T-cell (primary cell): ENCODE measurements at regions not wholly inside any gene's neighbourhood (a gene's known extent, or its start where the extent isn't known, plus 50 kb on each side); places are given as distances from the start of the nearest gene placed in this dataset.

Source experiments
- ATAC-seq, 4 experiments: fragments of 200-7000 bp in 3 of 4; fragments of 150-1000 bp in 1 of 4; cut with Tn5 transposase; replicated peaks in 1 of 4; 1 replicate in 3 of 4; 2 replicates in 1 of 4; pipeline ENCODE4 v1.10.0; 2021; ENCODE audit warnings: moderate library complexity in 3 of 4, mild to moderate bottlenecking in 2 of 4, moderate number of reproducible peaks in 1 of 4
- CTCF ChIA-PET, 2 donors: fragments of 300-600 bp; sonication (Branson Sonifier 250); formaldehyde crosslinking; loops; one replicate each; lab custom pipeline; 2022; ENCODE audit warnings: antibody characterized with exemption in 2 of 2; lab: Charles Lee
- POLR2A ChIA-PET, 2 donors: fragments of 300-600 bp; sonication (Branson Sonifier 250); formaldehyde crosslinking; loops; one replicate each; lab custom pipeline; 2022; ENCODE audit warnings: antibody characterized with exemption in 2 of 2; lab: Charles Lee
- DNase-seq, 35 experiments: peaks; one replicate each; pipeline versions ENCODE4 v3.0.0 to v3.0.0-alpha.2; 2013 to 2023
- H3K27ac ChIP-seq: one replicate; pipeline ENCODE4 v1.5.1; 2013; ENCODE audit warnings: low read length
- H3K27me3 ChIP-seq, 2 experiments: replicated peaks in 1 of 2; 1 replicate in 1 of 2; 2 replicates in 1 of 2; pipeline versions ENCODE4 v1.6.1 to v1.7.0; 2013; ENCODE audit warnings: low read length in 1 of 2, mixed read lengths in 1 of 2; ENCODE audit not compliant: control insufficient read depth in 2 of 2, insufficient read depth in 2 of 2; ENCODE audit errors: extremely low read depth in 1 of 2
- H3K36me3 ChIP-seq, 2 donors: 1 replicate in 1 of 2; 2 replicates in 1 of 2; pipeline versions ENCODE4 v1.6.1 to v1.7.0; 2013; ENCODE audit warnings: low read length in 1 of 2; ENCODE audit not compliant: control insufficient read depth in 2 of 2, insufficient read depth in 1 of 2; ENCODE audit errors: extremely low read depth in 1 of 2
- H3K4me1 ChIP-seq, 2 experiments: 1 replicate in 1 of 2; 2 replicates in 1 of 2; pipeline versions ENCODE4 v1.6.1 to v1.7.0; 2013; ENCODE audit warnings: low read length in 2 of 2, mixed read lengths in 1 of 2; ENCODE audit not compliant: insufficient read depth in 2 of 2, control insufficient read depth in 1 of 2; ENCODE audit errors: extremely low read depth in 1 of 2
- H3K4me3 ChIP-seq, 2 donors: 1 replicate in 1 of 2; 2 replicates in 1 of 2; pipeline versions ENCODE4 v1.5.1 to v1.7.0; 2013; ENCODE audit warnings: mild to moderate bottlenecking in 2 of 2, low read length in 1 of 2, moderate library complexity in 1 of 2; ENCODE audit not compliant: control insufficient read depth in 1 of 2; ENCODE audit errors: extremely low read depth in 1 of 2
- H3K9me3 ChIP-seq: 2 replicates; pipeline ENCODE4 v1.7.0; 2013
- H3K27ac Mint-ChIP-seq, 2 donors: one replicate each; pipeline ENCODE4 v1.8.0; 2020 to 2021; ENCODE audit warnings: mild to moderate bottlenecking in 2 of 2, mixed read lengths in 2 of 2
- H3K27me3 Mint-ChIP-seq, 2 donors: one replicate each; pipeline ENCODE4 v1.8.0; 2021 to 2022; ENCODE audit warnings: mixed read lengths in 2 of 2
- H3K36me3 Mint-ChIP-seq: one replicate; pipeline ENCODE4 v1.8.0; 2021; ENCODE audit warnings: mixed read lengths
- H3K4me1 Mint-ChIP-seq, 3 donors: one replicate each; pipeline ENCODE4 v1.8.0; 2020 to 2022; ENCODE audit warnings: mixed read lengths in 3 of 3, mild to moderate bottlenecking in 1 of 3
- H3K4me3 Mint-ChIP-seq, 3 donors: one replicate each; pipeline ENCODE4 v1.8.0; 2020 to 2022; ENCODE audit warnings: mild to moderate bottlenecking in 3 of 3, mixed read lengths in 3 of 3, moderate library complexity in 3 of 3
- H3K9me3 Mint-ChIP-seq, 3 donors: one replicate each; pipeline ENCODE4 v1.8.0; 2020 to 2022; ENCODE audit warnings: mixed read lengths in 3 of 3
- WGBS: methylation state at CpG from one replicate; pipeline ENCODE4 v1.1.5; 2013; ENCODE audit warnings: missing lambda C conversion rate; ENCODE audit not compliant: insufficient coverage; 5-methylcytosine and 5-hydroxymethylcytosine counted together

DNA sequence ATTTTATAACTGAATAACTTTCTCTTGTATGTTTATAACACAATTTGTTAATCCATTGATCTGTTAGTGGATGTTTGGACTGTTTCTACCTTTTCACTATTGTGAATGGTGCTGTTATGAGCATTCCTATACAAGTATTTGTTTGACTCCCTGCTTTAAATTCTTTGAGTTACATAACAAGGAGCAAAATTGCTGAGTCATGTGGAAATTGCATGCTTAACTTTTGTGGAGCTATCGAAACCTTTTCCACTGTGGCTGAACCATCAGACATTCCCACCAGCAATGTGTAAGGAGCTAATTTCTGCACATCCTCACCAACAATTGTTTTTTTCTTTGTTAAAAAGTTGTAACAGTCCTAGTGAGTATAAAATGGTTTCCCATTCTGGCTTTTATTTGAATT lies 415.5 kb downstream of the CBLN2 start:
- Mint-ChIP-seq H3K4me3 (no peak overlapping the region), H3K4me1 (no peaks in the 10 kb centered on the region), H3K9me3 (peaks cover 4 to 11% (median 7%) of the 10 kb centered on the region in 3 donors), H3K27me3 (no peaks in the 10 kb centered on the region), H3K27ac (no peak overlapping the region), H3K36me3 (no peaks in the 10 kb centered on the region)
- ATAC-seq (no peak), DNase-seq (no peak)
- no peaks in the 10 kb centered on the region for H3K27me3 ChIP-seq
- H3K9me3 ChIP-seq = no peaks in the 10 kb centered on the region
- CTCF ChIA-PET = no interaction called here
- POLR2A ChIA-PET = no interaction called here
- WGBS = no CpG with 5 or more reads among the region's 1 CpG
- no peaks in the 10 kb centered on the region for H3K36me3 ChIP-seq
- H3K4me3 ChIP-seq = no peak overlapping the region
- H3K4me1 ChIP-seq = no peaks in the 10 kb centered on the region
- H3K27ac ChIP-seq = no peak overlapping the region

- H3K36me3 ChIP-seq = no peaks in the 10 kb centered on the region
- DNase-seq = no peak
- CTCF ChIA-PET = no interaction called here
These were observed 422.0 kb downstream of the CBLN2 start for GRCh38 chr18:72122103-72122502.

DNA sequence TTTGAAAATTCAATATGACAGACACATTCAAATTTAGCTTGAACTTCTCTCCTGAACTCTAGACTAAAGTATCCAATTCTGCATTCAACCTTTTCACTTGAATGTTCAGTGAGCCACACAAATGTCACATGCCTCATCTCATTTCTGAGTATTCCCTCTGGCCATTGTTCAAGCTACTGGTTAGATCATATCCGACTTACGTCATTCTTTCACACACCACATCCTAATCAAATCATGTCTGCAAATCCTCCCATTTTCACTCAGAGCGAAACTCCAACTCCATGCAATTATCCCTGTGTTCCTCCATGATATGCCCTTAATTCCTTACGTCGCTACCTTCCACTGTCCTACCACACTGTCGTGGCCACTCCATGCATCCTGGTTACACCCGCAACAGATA lies 425.1 kb downstream of the CBLN2 start:
- Mint-ChIP-seq H3K4me1 (no peaks in the 10 kb centered on the region), H3K27ac (no peak overlapping the region), H3K36me3 (no peaks in the 10 kb centered on the region), H3K9me3 (peaks cover 0 to 6% (median 2%) of the 10 kb centered on the region in 3 donors), H3K4me3 (no peak overlapping the region), H3K27me3 (no peaks in the 10 kb centered on the region)
- ChIA-PET POLR2A (no interaction called here), CTCF (no interaction called here)
- Histone ChIP-seq H3K27me3 (no peaks in the 10 kb centered on the region), H3K9me3 (no peaks in the 10 kb centered on the region), H3K4me1 (no peaks in the 10 kb centered on the region), H3K4me3 (no peak overlapping the region), H3K27ac (no peak overlapping the region), H3K36me3 (no peaks in the 10 kb centered on the region)
- DNase-seq (no peak), ATAC-seq (no peak)
- WGBS = 96% methylated on average over 7 of the region's 7 CpGs

More at GRCh38 chr18:72122103-72122502, 422.0 kb downstream of the CBLN2 start:
- H3K4me1 ChIP-seq = no peaks in the 10 kb centered on the region
- H3K4me3 Mint-ChIP-seq = no peak overlapping the region
- POLR2A ChIA-PET = no interaction called here
- no peaks in the 10 kb centered on the region for H3K4me1 Mint-ChIP-seq
- H3K27ac Mint-ChIP-seq = no peak overlapping the region
- no peak overlapping the region for H3K4me3 ChIP-seq
- no peaks in the 10 kb centered on the region for H3K27me3 ChIP-seq
- H3K27ac ChIP-seq = no peak overlapping the region
- H3K27me3 Mint-ChIP-seq = no peaks in the 10 kb centered on the region
- no peak for ATAC-seq
- H3K36me3 Mint-ChIP-seq = no peaks in the 10 kb centered on the region
- H3K9me3 Mint-ChIP-seq = peaks cover 0 to 7% (median 0%) of the 10 kb centered on the region in 3 donors
- no peaks in the 10 kb centered on the region for H3K9me3 ChIP-seq

DNA sequence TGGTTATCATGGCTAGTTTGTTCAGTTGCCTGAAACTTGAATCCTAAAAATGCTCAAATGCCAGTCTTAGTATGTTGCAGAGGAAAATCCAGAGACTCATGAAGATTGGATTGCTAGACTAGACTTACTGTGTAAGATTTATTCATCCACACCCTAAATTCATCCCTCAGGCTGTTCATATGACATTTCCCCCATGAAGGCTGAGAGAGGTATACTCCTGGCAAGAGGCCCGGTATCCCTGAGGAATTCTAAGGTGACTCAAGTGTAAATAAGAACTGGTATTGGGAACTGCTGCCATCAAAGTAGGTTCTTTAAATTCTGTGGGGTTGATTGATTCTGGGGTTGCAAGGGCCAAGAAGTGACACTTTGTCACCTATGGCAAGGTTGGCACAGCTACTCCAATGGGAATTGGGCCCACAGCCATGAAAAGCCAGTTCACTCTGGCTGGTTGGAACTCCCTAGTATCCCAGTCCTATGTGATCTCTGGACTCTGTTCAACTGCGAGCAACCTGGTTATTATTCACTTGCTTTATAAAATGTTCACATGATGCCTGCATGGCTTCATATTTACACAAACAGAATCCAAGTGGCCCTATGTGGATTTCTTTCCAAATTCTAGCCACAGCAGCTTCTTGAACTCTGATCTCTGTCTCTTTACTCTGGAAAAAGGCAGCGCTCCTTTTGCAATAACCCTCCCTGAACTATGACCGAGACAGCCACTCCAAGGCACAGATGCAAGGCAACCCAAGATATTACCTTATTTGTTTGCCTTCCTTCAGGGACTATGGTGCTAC lies 429.1 kb downstream of the CBLN2 start:
- H3K4me3 Mint-ChIP-seq = no peak overlapping the region
- no peaks in the 10 kb centered on the region for H3K27me3 Mint-ChIP-seq
- H3K36me3 Mint-ChIP-seq = no peaks in the 10 kb centered on the region
- no peak overlapping the region for H3K4me3 ChIP-seq
- 94% methylated on average over 4 of the region's 4 CpGs for WGBS
- H3K27ac ChIP-seq = no peak overlapping the region
- no peak overlapping the region for H3K27ac Mint-ChIP-seq
- no peaks in the 10 kb centered on the region for H3K9me3 ChIP-seq
- H3K27me3 ChIP-seq = no peaks in the 10 kb centered on the region
- POLR2A ChIA-PET = no interaction called here
- CTCF ChIA-PET = no interaction called here
- no peaks in the 10 kb centered on the region for H3K36me3 ChIP-seq
- ATAC-seq = no peak
- H3K4me1 ChIP-seq = no peaks in the 10 kb centered on the region
- peaks cover 2 to 6% (median 3%) of the 10 kb centered on the region in 3 donors for H3K9me3 Mint-ChIP-seq
- no peak for DNase-seq
- no peaks in the 10 kb centered on the region for H3K4me1 Mint-ChIP-seq

DNA sequence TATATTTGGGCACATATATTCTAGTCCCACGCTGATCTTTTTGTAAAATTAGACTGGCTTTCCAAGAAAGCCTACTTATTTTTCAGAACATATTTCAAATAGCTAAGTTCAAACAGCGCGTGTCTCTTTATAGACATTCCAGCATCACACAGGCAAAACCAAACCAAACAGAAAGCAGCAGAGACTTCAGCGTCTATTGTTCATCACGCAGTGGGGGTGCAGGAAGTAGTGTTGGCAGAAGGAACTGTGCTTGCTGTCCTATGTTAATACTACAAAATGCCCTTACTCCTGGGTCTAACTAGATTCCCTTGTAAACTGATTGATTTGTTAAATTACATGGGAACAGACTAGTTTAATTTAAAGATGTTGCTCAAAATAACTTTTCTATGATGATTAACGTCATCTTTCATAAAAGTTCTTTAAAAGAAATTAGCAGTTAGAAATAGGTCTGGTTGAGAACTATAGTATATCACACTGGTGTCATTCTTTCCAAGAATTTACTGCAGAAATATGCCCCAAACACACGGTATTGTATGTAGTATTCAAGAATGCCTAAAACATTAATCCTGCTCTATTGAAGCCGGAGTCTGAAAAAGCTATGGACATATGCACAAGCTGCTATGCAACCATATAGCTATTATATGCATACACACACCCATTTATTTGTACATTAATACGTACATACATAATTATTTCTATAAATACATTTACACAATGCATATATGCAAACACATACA lies 436.3 kb downstream of the CBLN2 start:
- Mint-ChIP-seq H3K27ac (no peak overlapping the region), H3K4me1 (no peaks in the 10 kb centered on the region), H3K27me3 (no peaks in the 10 kb centered on the region), H3K9me3 (peaks cover 2 to 12% (median 3%) of the 10 kb centered on the region in 3 donors), H3K4me3 (no peak overlapping the region), H3K36me3 (no peaks in the 10 kb centered on the region)
- no peaks in the 10 kb centered on the region for H3K27me3 ChIP-seq
- H3K36me3 ChIP-seq = no peaks in the 10 kb centered on the region
- H3K4me3 ChIP-seq = no peak overlapping the region
- ChIA-PET POLR2A (interaction anchor here in 1 of 2 donors (0.6 kb wide), 1 partner anchor 65 kb away, joined by 3 read pairs; no protein-coding TSS in a partner anchor), CTCF (no interaction called here)
- DNase-seq = no peak
- WGBS = 0% methylated on average over 1 of the region's 9 CpGs
- no peak for ATAC-seq
- no peaks in the 10 kb centered on the region for H3K9me3 ChIP-seq
- H3K4me1 ChIP-seq = no peaks in the 10 kb centered on the region
- H3K27ac ChIP-seq = no peak overlapping the region

DNA sequence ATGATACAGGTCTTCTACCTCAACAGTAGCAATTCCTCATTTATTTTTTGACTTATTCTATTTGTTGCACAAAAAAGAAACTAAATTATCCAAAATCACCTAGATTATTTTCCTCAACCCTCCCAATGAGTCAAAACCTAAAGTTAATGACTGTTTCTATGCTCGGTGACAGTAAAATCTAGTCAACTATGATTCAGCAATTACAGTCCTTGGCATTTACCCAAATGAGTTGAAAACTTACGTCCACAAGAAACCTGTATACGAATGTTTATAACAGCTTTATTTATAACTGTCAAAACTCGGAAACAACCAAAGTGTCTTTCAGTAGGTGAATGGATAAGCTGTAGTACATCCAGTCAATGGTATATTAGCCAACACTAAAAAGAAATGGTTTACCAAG lies 439.3 kb downstream of the CBLN2 start:
- no peak overlapping the region for H3K4me3 ChIP-seq
- no peaks in the 10 kb centered on the region for H3K36me3 ChIP-seq
- no peaks in the 10 kb centered on the region for H3K4me1 Mint-ChIP-seq
- no peaks in the 10 kb centered on the region for H3K9me3 ChIP-seq
- H3K36me3 Mint-ChIP-seq = no peaks in the 10 kb centered on the region
- H3K27me3 Mint-ChIP-seq = no peaks in the 10 kb centered on the region
- ChIA-PET POLR2A (interaction anchor here in 1 of 2 donors (0.6 kb wide), 1 partner anchor 16 kb away, joined by 3 read pairs; no protein-coding TSS in a partner anchor), CTCF (no interaction called here)
- H3K27ac Mint-ChIP-seq = no peak overlapping the region
- no peak for ATAC-seq
- no peaks in the 10 kb centered on the region for H3K4me1 ChIP-seq
- H3K27me3 ChIP-seq = no peaks in the 10 kb centered on the region
- WGBS = 100% methylated on average over 1 of the region's 4 CpGs
- no peak for DNase-seq
- H3K9me3 Mint-ChIP-seq = peaks cover 3 to 9% (median 4%) of the 10 kb centered on the region in 3 donors
- no peak overlapping the region for H3K4me3 Mint-ChIP-seq
- H3K27ac ChIP-seq = no peak overlapping the region
